OCI-LY1 (cell line): ENCODE measurements at regions not wholly inside any gene's neighbourhood (a gene's known extent, or its start where the extent isn't known, plus 50 kb on each side); places are given as distances from the start of the nearest gene placed in this dataset.

Experiments
- H2AFZ ChIP-seq: fragments of 200-600 bp; sonication (generic), shearing (Covaris generic); 2 replicates; pipeline ENCODE4 v1.6.0; 2014; ENCODE audit warnings: antibody characterized with exemption, mild to moderate bottlenecking, low read length
- H3F3A ChIP-seq: fragments of 200-600 bp; sonication (generic), shearing (Covaris generic); 2 replicates; pipeline ENCODE4 v1.6.0; 2014; ENCODE audit warnings: mild to moderate bottlenecking, antibody characterized with exemption, low read length, moderate library complexity; ENCODE audit not compliant: insufficient read depth
- H3K27ac ChIP-seq: fragments of 200-600 bp; sonication (generic); 2 replicates; pipeline ENCODE4 v1.5.1; 2014; ENCODE audit warnings: low read length, mixed run types, mild to moderate bottlenecking, low read depth; ENCODE audit not compliant: poor library complexity, severe bottlenecking
- H3K27me3 ChIP-seq: fragments of 200-600 bp; sonication (generic); 2 replicates; pipeline ENCODE4 v1.6.0; 2014; ENCODE audit warnings: antibody characterized with exemption, mild to moderate bottlenecking, low read length, moderate library complexity; ENCODE audit not compliant: insufficient read depth
- H3K36me3 ChIP-seq: fragments of 200-600 bp; sonication (generic); 2 replicates; pipeline ENCODE4 v1.6.1; 2014; ENCODE audit warnings: mild to moderate bottlenecking, antibody characterized with exemption, low read length, moderate library complexity, mixed read lengths; ENCODE audit not compliant: insufficient read depth
- H3K4me1 ChIP-seq: fragments of 200-600 bp; sonication (generic); 2 replicates; pipeline ENCODE4 v1.5.1; 2014; ENCODE audit warnings: mild to moderate bottlenecking, low read length, moderate library complexity; ENCODE audit not compliant: insufficient read depth, severe bottlenecking
- H3K4me2 ChIP-seq: fragments of 200-600 bp; sonication (generic), shearing (Covaris generic); 2 replicates; pipeline ENCODE4 v1.6.1; 2014; ENCODE audit warnings: low read length
- H3K4me3 ChIP-seq: fragments of 200-600 bp; sonication (generic); 2 replicates; pipeline ENCODE4 v1.5.1; 2014; ENCODE audit warnings: low read length, low read depth, mild to moderate bottlenecking, mixed read lengths; ENCODE audit not compliant: poor library complexity, severe bottlenecking
- H3K79me2 ChIP-seq: fragments of 200-600 bp; shearing (Covaris generic); 2 replicates; pipeline ENCODE4 v1.6.1; 2016; ENCODE audit warnings: mixed run types, low read length, mixed read lengths; ENCODE audit not compliant: insufficient read depth
- H3K9ac ChIP-seq: fragments of 200-600 bp; sonication (generic), shearing (Covaris generic); 2 replicates; pipeline ENCODE4 v1.6.1; 2014; ENCODE audit warnings: mild to moderate bottlenecking, low read length, mixed read lengths
- H3K9me2 ChIP-seq: fragments of 200-600 bp; sonication (generic), shearing (Covaris generic); 2 replicates; pipeline ENCODE4 v1.6.1; 2014; ENCODE audit warnings: low read depth, mild to moderate bottlenecking, low read length, mixed read lengths
- H3K9me3 ChIP-seq: fragments of 200-600 bp; shearing (Covaris generic); 2 replicates; pipeline ENCODE4 v1.6.1; 2014; ENCODE audit warnings: low read length, mixed read lengths
- H4K20me1 ChIP-seq: fragments of 200-600 bp; sonication (generic), shearing (Covaris generic); 2 replicates; pipeline ENCODE4 v1.6.0; 2016; ENCODE audit warnings: mild to moderate bottlenecking, low read length; ENCODE audit not compliant: insufficient read depth
- EZH2 ChIP-seq: fragments of 200-600 bp; sonication (generic), shearing (Covaris generic); IDR thresholded peaks from 2 replicates; pipeline ENCODE4 v1.8.0; 2017; ENCODE audit warnings: borderline replicate concordance, mixed run types, mild to moderate bottlenecking, antibody characterized with exemption, low read length, moderate library complexity, mixed read lengths
- TF ChIP-seq, protein P1 (sequence below): fragments of 200-600 bp; sonication (generic), shearing (Covaris generic); IDR thresholded peaks from 2 replicates; pipeline ENCODE4 v1.5.1; 2017; ENCODE audit warnings: mild to moderate bottlenecking, antibody characterized with exemption, low read length, moderate library complexity, mixed read lengths

GRCh38 chr9:93829271-93830011, 125.7 kb downstream of the BARX1 start:
- Histone ChIP-seq H3K4me1 (no peaks in the 10 kb centered on the region), H3K9me3 (no peaks in the 10 kb centered on the region), H4K20me1 (no peaks in the 10 kb centered on the region), H3K4me3 (no peak overlapping the region), H3F3A (no peaks in the 10 kb centered on the region), H3K9me2 (no peaks in the 10 kb centered on the region), H2AFZ (no peak overlapping the region), H3K79me2 (no peaks in the 10 kb centered on the region), H3K9ac (no peak overlapping the region), H3K4me2 (no peak overlapping the region), H3K36me3 (no peaks in the 10 kb centered on the region), H3K27me3 (no peaks in the 10 kb centered on the region; the same call in 1 of the 2 replicates), H3K27ac (no peak overlapping the region)
- TF ChIP-seq, protein P1, sequence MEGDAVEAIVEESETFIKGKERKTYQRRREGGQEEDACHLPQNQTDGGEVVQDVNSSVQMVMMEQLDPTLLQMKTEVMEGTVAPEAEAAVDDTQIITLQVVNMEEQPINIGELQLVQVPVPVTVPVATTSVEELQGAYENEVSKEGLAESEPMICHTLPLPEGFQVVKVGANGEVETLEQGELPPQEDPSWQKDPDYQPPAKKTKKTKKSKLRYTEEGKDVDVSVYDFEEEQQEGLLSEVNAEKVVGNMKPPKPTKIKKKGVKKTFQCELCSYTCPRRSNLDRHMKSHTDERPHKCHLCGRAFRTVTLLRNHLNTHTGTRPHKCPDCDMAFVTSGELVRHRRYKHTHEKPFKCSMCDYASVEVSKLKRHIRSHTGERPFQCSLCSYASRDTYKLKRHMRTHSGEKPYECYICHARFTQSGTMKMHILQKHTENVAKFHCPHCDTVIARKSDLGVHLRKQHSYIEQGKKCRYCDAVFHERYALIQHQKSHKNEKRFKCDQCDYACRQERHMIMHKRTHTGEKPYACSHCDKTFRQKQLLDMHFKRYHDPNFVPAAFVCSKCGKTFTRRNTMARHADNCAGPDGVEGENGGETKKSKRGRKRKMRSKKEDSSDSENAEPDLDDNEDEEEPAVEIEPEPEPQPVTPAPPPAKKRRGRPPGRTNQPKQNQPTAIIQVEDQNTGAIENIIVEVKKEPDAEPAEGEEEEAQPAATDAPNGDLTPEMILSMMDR: no peak
- no peak for TF ChIP-seq EZH2

- no peaks in the 10 kb centered on the region for H3K79me2 ChIP-seq
- no peaks in the 10 kb centered on the region for H3K9me3 ChIP-seq
- H3K4me2 ChIP-seq: no peak overlapping the region
- no peak for TF ChIP-seq EZH2
- H3K27me3 ChIP-seq: no peaks in the 10 kb centered on the region; the same call in 1 of the 2 replicates
- H3F3A ChIP-seq: no peaks in the 10 kb centered on the region
- H4K20me1 ChIP-seq: no peaks in the 10 kb centered on the region
- H3K9me2 ChIP-seq: no peaks in the 10 kb centered on the region
- no peak overlapping the region for H2AFZ ChIP-seq
- no peaks in the 10 kb centered on the region for H3K36me3 ChIP-seq
- H3K9ac ChIP-seq: no peak overlapping the region
- no peak overlapping the region for H3K4me3 ChIP-seq
- no peak overlapping the region for H3K27ac ChIP-seq
- H3K4me1 ChIP-seq: no peaks in the 10 kb centered on the region
Measured at GRCh38 chr9:93828331-93829097, 126.6 kb downstream of the BARX1 start.

DNA sequence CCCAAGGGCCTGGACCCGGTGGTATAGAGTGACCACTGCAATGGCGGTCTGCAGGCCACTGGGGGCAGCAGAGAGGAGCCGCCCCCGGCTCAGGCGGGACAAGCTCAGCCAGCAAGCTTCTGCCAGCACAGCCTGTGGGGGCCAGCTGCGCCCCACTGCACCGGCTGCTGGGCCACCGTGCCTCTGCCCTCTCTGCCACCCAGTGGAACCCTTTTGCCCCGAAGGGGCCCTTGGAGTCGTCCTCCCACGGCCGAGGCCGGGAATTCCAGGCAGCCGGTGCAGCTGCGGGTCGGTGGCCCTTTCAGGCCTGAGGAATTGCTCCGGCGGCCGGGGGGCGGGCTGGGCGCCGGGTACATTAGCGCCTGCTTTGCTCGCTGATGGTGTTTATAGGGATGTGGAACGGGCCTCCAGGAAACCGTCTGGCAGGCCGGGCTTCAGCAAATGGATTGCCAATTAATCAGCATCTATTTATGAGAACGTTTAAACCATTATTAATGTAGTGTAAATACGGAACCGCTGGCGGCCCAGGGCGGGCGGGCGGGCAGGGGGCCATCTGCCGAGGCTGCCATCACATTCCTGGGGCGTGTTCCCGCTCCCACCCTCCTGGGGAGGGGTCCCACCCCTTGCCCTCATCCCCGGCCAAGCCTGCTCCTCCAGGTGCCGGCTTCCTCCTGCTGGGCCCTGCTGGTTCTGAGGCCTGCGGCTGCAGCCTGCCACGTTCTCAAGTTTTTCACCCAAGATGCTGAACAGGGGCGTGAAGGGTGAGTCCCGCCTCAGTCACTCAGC, 127.4 kb downstream of the BARX1 start:
- Histone ChIP-seq H3K79me2 (no peaks in the 10 kb centered on the region), H3K4me2 (no peak overlapping the region), H3K9ac (no peak overlapping the region), H3K27me3 (peaks cover 4% of the 10 kb centered on the region; the same call in 1 of the 2 replicates), H2AFZ (no peak overlapping the region), H3K9me3 (no peaks in the 10 kb centered on the region), H3K4me3 (no peak overlapping the region), H3K4me1 (no peaks in the 10 kb centered on the region), H3K36me3 (no peaks in the 10 kb centered on the region), H3K27ac (no peak overlapping the region), H3K9me2 (no peaks in the 10 kb centered on the region), H4K20me1 (no peaks in the 10 kb centered on the region), H3F3A (no peaks in the 10 kb centered on the region)
- no peak for TF ChIP-seq EZH2
- TF ChIP-seq, protein P1: peak; percentile 41; the same call in 1 of the 2 replicates
